Ecto neural progenitor cell (in vitro differentiated cells): ENCODE measurements at regions not wholly inside any gene's neighbourhood (a gene's known extent, or its start where the extent isn't known, plus 50 kb on each side); places are given as distances from the start of the nearest gene placed in this dataset.

Experiments used
- DNase-seq: peaks from one replicate; pipeline ENCODE4 v3.0.0-alpha.2; 2018; ENCODE audit warnings: low spot score

DNA sequence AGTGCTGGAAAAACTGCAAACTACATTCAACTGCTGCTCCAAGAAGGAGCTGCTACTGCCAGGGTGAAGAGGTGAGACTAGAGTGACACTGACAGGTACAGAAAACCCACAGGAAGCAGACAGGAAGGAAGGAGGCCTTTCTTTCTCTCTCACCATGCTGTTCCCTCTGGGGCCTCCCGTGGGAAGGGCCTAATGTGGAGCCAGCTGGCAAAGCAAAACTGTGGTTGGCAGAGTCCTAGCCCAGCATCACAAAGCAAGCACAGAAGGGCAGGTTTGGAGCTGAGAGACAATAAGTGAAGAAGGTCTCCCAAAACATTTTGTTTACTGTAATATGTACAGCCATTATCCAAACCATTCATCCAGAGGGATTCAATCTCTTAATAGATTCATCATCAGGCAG is 122.5 kb upstream of the MAX start:
- DNase-seq, result no peak

DNA sequence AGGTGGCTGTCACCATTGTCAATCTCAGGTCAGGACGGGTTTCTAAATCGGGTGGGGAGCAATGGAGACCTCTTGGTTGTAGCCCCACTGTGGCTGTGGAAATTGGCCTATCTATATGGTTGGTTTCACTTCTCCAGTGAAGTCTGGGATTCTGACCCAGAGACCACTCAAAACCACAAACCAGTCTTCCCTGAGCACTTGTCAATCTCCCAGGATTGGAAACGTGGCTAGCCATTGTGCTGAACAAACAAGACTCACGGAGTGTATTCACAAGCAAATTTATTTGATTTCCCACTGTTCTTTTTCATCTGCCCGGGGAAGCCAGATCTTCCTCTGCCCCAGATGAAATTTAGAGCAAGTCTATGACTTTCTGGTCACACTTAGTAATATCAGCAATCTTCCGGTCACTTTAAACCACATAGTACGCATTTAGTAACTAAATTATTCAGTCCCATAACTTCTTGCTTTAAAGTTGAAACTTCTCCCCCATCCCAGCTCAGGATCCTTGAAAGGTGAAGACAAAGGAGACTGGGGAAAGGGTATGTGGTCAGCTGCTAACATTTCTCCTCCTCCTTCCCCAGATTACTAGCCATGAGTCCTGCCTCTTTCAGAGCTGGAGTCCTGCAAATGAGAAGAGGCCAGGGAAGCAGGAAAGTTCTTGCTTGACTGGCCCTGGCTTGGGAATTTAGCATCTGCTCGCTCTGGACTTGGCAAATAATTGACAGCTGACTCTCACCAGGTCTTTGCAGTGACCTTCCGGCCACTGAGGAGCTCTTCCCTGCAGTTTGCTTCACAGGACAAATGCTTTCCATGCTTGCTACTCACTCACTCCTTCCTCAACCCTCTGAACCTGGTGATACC is 123.2 kb upstream of the MAX start:
- no peak for DNase-seq

DNA sequence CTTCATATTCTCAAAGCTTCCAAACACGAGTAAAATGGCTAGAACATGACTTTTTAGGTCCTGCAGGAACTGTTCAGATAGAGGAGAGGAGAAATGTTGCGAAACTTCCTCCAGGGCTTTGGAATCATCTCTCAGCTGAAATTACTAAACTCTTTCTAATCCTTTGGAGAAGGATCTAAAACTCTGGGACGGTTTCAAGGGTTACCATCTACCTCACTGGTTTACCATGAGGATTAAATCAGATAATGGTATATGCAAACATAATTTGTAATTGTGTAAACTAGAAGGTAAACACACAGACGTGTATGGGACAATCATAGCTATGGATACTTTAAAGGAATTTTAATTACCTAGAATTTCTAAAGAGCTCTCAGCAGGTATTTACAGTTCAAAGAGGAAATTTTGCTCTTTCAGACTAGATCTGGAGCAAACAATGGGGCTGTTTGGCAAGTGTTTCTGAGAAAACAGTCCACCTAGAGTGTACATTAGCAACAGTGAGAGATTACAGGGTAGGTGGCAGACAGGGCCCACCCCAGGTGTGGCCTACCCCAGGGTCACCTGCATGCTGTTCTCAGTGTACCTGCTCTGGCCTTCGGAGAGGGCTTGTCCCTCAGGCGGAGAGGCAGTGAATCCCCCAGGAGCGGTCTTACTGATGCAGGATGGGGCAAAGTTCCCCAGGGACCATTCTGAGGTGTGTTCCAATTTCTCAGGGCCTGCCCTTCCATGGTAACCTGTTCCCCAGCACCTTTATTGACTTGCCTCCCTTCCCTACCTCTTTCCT is 124.7 kb upstream of the MAX start:
- DNase-seq, result no peak

DNA sequence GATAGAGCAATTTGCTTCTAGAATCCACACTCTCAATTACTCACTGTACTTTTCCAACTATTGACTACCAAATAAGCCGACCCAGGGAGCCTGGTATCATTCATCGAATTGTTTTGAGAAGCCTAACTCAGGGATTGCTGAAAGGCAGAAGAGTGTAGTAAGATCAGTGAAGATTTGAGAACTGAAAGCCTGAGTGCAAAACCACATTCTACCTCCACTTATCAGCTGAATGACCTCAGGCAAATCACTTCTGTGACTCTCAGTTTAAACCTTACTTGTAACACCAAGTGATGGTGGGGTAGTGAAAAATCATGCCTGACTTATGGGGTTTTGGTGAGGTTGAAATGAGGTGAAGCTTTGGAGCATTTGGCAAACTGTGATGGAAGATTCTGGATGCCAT is 126.1 kb upstream of the MAX start:
- no peak for DNase-seq

DNA sequence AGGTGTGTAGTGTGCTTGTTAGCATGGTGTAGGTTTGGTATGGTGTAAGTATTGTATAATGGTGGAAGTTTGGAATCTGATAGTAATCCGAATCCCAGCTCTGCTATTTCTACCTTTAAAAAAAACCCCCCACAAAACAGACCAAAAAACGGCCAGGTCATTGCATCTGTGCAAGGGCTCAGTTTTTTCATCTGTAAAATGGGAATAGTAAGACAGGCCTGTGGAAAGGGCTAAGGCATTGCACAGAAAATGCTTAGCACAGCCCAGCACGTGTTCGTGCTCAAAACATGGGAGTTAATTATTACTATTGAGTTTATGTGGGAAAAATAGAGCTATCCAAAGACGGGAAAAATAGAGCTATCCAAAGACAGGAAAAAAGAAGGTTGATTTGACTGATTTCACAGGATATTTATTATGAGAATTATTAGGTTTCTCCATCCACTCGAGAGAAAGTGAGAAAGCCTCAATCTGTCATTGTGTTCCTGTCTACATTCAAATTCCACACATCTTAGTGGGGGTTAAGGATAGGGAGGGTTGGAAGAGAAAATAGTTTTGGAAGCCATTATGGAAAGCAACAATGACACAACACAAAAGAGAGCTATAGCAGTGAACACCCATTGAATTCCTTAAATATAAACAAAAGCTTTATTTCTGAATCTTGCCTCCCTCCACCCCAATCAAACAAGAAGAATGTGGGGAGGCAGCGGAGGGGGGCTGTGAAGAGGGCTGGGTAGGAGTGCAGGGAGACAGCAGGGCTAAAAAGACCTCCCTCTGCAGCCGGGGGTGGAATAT is 126.8 kb upstream of the MAX start:
- DNase-seq, result no peak

DNA sequence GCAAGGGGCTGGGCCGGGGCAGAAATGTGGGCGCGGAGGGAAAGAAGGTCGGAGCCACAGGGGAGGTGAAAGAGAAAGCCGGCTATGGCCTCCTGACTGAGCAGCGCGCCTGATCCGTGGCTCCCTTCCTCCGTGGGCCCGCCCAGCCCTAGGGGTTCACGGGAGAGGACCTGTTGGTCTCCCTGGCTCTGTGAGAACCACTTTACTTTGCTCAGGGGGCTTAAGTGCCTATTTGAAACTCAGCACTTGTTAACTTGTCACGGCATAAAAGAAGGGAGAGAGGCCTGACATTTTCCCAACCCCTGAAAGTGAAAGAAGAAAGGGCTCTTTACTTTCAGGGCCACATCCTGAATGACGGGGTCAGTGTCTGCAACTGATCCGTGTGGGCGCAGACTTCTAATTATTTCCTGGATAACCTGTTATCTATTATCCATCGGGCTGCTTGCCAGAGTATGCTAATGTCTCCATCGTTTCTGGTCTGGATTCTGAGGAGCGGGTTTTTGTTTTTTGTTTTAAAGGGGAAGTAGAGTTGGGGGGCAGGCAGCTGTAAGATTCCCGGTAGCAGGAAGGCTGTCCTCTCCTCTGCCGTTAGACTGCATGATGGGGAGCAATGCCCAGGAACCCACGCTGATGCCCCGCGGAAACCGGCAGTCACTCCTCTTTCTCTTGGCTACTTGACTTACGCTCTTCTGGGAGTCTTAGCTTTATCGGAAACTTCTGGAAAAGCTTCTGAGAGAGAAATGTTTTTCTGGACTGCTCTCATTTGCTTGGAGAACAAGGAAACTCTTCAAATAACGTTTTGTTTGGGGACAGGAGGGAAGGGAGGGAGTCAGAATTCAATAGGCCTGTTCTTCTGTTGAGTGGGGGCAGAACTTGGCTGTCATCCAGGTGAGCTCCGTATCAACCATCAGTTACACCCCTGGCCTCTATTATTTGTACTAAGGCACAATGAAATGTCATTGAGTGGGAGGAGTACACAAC is 127.7 kb upstream of the MAX start:
- peak; percentile 76 for DNase-seq

DNA sequence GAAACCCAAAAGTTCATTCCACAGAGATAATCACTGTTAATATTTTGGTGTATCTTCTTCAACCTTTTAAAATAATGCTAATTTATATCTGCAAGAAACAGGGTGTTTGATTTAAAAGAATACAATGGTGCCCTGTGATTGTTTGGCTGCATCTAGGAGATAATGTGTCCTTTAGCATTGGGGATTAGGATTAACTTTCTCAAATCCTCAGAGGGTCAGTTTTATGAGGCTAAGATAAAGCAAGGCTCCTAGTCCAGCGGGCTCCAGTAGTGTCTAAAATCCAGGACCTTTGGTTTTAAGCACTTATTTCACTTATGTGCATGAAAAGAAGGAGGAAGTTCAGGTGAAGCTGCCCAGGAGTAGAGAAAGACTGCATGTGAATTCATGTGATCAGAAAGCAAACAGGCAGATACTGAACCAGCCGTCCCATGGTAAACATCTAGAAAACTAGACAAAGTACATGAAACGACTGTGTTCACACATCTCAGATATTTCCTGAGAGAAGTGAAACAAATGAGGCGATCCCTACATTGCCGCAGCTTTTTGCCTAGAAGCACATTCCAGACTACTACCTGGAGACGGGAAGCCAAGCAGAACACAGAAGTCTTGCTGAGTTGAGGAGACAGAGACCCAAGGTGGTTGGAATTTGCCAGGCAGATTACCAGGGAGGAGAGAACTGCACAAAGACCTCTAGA is 129.1 kb upstream of the MAX start:
- no peak for DNase-seq

DNA sequence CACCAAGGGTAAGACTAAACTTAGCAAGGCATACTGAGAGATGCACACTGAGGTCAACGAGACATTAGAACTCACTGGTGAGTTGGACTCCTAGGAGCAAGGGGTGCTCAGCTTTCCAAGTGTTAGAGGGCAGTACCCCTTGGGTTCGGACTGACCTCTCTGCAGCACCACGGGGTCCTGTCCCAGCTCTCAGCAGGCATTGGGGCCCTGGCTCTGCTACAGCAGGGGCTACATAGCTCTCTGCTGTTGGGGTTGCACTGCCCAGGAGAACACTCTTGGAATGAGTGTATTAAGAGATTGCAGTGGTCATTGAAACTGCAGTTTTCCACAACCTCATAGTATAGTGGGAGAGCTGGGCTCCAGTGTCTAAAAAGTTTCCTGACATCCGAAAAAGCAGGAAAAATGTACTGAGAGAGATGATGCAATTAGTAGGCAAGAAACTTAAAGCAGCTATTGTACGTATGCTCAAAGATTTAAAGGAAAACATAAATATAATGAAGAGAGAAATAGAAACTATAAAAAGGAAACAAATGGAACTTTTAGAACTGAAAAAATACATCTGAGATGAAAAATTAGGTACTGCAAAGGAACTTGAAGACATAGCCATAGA is 132.5 kb upstream of the MAX start:
- DNase-seq, result no peak

DNA sequence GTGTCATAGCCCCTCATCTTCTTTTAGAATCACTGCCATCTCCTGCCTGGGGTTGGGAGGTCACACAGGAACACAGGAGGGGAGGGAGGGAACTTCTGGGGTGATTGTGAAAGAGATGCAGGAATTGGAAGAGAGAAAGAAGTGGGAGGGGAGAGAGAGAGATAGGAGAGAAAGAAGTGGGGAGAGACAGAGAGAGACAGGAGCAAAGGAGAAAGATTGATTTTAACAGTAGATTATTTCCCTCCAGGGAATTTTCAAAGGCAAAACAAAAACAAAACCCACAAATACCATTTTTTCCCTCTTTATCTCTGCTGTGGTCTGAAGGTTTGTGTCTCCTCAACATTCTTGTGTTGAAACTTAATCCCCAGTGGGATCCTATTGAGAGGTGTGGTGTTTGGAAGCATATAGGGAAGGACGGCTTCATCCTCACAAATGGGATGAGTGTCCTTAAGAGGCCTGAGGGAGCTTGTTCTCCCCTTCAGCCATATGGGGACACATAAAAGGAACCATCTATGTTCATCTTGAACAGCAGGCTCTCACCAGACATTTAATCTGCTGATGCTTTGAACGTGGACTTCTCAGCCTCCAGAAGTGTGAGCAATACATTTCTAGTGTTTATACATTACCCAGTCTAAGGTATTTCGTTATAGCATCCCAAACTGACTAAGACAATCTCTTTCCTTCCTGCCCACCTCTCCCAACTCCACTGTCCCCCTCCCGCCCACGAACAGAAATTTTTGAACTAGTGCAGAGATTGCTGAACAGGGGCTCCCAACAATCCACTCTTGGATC is 134.9 kb upstream of the MAX start:
- DNase-seq, result no peak

DNA sequence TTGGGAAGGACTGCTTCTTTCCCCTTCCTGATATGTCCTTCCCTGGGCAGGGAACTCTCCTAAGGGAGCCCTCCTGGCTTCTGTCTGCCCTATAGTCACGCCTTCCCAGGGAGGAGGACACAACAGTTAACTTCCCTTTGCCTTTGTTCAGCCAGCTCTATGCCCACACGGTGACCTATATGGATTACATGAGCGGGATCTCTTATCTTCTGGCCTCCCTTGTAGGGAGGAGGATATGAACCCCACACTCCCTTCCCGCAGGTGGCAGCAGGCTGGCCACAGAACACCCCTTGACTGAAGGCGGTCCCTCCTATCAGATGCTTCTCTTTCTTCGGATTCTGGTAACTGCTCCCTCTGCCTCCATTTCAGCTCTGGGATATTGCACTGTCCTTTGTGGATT is 135.6 kb upstream of the MAX start:
- no peak for DNase-seq

DNA sequence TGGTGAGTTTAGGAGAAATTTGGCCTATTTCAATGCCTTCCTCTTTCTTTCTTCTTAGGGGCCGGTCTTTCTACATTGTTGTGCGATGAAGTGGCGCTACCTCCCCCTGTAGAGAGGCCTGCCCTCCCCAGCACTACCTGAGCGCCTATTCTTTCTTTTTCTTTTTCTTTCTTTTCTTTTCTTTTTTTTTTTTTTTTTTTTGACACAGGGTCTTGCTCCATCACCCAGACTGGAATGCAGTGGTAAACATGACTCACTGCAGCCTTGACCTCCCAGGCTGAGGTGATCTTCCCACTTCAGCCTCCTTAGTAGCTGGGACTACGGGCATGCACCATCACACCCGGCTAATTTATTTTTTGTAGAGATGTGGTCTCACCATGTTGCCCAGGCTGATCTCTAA is 136.1 kb upstream of the MAX start:
- no peak for DNase-seq

DNA sequence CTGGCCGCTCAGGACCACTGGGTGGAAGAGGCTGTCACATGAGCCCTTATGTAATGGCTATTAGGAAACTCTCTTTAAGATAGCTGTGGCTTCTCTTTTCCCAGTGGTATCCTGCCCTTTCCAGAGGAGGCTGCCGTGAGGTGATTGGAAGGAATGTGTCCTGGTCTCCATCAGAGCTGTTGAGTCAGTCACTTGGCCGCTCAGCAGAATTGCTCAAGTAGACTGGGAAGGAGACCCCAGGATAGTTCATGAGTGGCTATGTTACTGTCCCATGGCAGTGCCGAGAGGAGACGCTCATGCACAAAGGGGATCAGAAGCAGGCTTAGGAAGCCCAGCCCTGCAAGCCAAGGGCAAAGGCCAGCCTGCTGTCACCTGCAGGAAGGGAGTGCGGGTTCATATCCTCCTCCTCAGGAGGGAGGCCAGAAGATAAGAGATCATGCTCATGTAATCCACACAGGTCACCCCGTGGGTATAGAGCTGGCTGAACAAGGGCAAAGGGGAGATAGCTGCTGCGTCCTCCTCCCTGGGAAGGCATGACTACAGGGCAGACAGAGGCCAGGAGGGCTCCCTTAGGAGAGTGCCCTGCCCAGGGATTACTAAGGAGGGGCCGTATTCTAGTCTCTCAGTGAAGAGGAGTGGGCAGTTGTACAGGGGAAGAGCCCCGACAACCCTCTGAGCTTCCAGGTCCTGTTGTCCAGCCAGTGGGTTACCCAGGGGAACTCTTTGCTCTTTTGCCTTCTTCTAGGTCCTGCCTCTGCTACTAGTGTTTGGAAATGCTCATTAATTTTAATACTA is 137.0 kb upstream of the MAX start:
- DNase-seq, result no peak

DNA sequence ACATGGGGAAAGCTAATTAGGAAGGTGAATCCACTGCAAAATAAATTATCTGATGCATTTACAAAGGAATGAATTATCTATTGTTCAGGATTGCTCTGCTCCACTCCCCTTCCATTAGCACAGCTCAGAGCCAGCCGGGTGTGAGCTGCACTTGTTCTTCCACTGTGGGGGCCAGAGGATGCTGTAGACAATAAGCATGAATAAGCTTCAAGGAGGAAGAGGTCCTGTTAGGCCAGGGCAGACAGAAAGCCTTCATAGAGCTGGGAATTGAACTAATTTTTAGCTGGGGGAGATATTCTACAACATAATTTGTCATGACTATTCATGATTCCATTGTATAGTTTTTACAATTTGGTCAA is 137.6 kb upstream of the MAX start:
- no peak for DNase-seq

DNA sequence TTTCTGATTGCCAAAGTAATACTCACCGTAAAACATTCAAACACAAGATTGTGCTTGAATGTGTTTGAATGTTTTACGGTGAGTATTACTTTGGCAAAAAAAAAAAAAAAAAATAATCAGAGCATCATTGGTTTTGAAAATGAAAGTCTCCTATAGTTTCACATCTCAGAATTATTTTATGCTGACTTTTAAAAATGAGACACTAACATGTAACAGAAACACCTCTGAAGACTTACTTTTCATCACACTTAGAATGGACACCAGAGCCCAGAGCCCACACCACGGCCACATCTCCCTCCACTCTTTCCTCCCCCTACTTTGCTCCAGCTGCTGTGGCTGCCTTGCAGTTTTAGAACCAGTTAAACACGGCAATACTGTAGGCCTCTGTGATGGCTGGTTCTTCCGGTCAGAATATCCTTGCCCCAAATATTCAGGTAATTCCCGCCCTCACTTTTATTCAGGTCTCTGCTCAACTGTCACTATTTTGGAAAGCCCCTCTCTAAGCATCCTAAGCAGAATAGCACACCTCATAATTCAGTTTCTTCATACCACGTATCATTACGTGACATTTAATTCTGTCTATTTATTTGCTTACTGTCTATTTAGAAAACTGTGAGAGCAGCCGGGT is 138.9 kb upstream of the MAX start:
- no peak for DNase-seq

DNA sequence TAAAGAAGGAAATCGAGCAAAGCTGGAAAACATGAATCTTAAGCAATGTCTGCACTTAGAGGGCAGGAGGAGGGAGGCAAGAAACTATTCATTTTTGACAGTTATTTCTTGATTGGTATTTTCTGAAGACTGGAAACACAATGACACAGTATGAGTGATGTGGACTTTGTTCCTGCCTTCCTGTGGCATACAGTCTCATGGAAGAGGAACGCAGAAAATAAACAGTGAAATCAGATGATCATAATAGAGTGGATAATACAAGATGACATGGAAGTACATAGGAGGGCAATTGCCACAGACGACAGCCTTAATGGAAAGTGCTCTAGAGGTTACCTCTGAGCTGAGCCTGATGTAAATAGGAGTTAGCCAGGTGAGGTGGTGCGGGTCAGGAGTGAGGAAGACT is 140.4 kb upstream of the MAX start:
- no peak for DNase-seq

DNA sequence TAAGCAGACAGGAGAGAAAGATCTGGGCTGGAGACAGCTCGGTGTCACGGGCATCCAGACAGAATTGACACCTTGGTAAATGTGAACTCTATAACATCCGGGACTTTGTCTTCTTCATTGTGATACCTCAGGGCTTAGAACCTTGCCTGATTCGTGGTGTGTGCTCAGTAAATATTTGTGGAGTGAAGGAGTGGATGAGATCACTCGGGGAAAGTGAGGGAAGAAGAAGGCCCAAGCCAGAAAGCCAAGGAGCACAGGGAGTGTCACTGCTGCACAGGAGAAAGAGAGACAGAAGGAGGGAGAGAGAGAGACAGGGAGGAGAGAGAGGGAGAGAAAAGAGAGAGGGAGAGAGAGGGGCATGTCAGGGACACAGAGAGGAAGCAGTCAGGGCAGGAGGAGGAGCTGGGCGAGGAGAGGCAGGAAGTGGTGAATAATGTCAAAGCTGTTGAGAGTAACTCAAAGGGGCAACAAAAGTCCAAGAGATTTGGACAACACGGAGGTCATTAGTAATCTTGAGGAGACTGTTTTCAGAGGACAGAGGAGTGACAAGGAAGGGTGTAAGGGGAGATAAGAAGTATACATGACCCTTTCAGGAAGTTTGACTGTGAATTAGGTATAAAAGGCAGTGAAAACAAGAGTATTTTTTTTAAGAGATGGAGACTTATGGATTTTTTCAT is 141.6 kb upstream of the MAX start:
- no peak for DNase-seq

DNA sequence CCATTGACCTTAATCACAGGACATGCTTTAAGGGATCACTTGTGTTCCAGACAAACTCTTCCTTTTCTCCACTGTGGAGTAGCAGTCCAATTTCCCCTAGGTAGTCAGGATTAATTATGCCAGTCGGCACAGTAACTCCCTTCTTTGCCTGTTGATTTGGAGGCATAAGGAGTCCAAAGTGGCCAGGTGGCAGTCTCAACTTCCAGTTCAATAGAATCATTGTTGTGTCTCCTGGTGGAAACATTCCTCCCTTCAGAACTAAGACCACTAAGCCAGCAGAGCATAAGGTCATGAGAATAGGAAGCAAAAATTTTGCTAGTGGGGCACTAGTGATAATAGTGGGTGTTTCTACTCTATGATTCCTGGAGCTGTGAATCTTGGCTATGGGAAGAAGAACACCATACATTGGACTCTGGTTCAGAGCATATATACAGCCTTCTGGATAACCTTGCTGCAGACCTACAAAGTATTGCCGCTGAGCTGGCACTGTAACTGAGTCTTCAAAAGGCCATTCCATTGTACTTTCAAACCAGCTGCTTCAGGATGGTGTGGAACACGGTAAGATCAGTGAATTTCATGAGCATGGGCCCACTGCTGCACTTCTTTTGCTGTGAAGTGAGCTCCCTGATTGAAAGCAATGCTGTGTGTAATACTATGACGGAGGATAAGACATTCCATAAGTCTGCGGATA is 147.3 kb upstream of the MAX start:
- no peak for DNase-seq
